ENCODE measurements at regions not wholly inside any gene's neighbourhood (a gene's known extent, or its start where the extent isn't known, plus 50 kb on each side); places are given as distances from the start of the nearest gene placed in this dataset.

DNA sequence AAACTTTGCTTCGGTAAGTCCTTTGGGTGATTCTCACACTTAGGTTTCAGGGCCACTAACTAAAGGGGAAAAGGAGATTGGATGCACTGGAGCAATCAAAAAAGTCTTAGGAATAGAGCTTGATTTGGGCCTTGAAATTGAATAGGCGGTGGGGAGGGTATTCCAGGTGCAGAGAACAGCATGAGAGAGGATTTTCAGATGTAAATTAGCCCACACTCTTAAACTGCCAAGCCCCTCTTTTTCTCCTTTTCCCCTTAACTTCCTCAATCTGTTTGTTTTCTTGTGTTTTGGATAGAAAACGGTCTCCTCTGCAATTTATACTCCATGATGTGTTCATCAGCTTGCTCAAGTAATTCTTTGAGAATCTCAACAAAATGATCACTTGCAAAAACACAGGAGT is 62.1 kb upstream of the RIPOR2 start:
- DNase-seq: no peak
- Histone ChIP-seq H3K27me3 (no peaks in the 10 kb centered on the region), H3K4me3 (no peak overlapping the region), H3K36me3 (ENCODE audit: low read depth, missing control alignments) (no peaks in the 10 kb centered on the region), H3K4me1 (no peaks in the 10 kb centered on the region), H3K27ac (no peak overlapping the region), H3K9me3 (no peaks in the 10 kb centered on the region)
- WGBS, 2 donors: 86 to 87% methylated on average over 3 of the region's 3 CpGs
- intact Hi-C loops (cut with DNase I; ENCODE audit: low total_unique reads): no loop called here
- TF ChIP-seq POLR2A (IDR thresholded peaks at IDR 0.05): no peak
- TF ChIP-seq, protein P1, sequence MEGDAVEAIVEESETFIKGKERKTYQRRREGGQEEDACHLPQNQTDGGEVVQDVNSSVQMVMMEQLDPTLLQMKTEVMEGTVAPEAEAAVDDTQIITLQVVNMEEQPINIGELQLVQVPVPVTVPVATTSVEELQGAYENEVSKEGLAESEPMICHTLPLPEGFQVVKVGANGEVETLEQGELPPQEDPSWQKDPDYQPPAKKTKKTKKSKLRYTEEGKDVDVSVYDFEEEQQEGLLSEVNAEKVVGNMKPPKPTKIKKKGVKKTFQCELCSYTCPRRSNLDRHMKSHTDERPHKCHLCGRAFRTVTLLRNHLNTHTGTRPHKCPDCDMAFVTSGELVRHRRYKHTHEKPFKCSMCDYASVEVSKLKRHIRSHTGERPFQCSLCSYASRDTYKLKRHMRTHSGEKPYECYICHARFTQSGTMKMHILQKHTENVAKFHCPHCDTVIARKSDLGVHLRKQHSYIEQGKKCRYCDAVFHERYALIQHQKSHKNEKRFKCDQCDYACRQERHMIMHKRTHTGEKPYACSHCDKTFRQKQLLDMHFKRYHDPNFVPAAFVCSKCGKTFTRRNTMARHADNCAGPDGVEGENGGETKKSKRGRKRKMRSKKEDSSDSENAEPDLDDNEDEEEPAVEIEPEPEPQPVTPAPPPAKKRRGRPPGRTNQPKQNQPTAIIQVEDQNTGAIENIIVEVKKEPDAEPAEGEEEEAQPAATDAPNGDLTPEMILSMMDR (IDR thresholded peaks at IDR 0.05): no peak

DNA sequence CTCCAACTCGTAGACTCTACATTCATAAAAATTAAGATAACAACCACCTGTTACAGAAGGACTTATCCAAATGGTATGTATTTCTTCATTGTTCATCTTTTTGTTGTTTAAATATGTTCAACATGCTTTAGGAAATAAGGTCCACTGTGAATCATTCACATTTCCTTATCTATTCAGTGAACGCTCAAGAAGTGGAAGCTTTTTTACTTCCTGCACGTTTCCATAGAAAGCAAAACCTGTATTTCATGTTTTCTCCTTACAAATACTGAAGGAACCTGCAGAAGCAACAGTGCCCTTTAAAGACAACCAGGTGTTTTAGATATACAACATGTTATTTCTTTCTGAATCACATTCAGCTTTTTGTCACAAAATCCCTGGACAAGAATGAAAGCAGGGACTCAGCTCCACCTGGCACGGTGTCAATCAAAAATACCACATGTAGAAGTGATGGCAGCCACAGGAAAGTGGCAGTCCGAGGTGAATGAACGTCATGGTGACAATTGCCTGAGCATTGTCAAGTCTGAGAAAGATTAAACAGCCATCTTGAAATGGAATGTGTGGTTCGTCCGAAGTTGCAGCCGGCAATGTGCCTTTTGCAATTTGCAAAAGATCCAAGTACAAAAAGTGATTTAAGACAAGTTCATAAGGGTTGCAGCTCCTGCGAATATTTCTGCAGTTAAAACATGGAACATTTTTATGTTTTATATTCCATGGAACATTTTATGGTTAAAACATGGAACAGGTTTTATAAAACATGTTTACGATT is 66.7 kb upstream of the RIPOR2 start:
- no peak for TF ChIP-seq POLR2A (IDR thresholded peaks at IDR 0.05)
- TF ChIP-seq, protein P1 (IDR thresholded peaks at IDR 0.05): no peak
- WGBS, 2 donors: 58% methylated on average over 11 of the region's 11 CpGs
- Histone ChIP-seq H3K9me3 (no peaks in the 10 kb centered on the region), H3K4me1 (peaks cover 8% of the 10 kb centered on the region), H3K27ac (no peak overlapping the region), H3K27me3 (no peaks in the 10 kb centered on the region), H3K36me3 (ENCODE audit: low read depth, missing control alignments) (no peaks in the 10 kb centered on the region), H3K4me3 (no peak overlapping the region)
- intact Hi-C loops (cut with DNase I; ENCODE audit: low total_unique reads): no loop called here
- DNase-seq: no peak

DNA sequence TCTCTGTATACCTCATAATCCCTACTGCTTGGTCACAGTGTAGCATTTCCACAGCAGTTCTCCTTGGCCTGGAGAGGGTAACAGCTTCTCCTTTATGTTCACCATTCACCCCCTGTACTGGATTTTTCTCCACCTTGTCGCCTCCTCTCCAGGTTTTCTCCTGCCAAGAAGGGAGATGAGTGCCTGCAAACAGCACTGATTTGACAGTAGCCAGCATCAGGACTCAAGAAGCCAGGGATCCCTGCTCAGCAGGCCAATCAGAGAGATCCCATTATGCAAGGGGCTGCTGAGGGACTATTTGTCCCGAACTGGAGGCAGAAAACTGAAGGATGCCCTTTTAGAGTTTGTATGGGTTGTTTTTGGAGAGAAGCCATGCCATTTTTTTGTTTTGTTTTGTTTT is 68.6 kb upstream of the RIPOR2 start:
- no peak overlapping the region for H3K27ac ChIP-seq
- DNase-seq: no peak
- no peak overlapping the region for H3K4me3 ChIP-seq
- 56 to 74% methylated on average over 2 of the region's 2 CpGs for WGBS, 2 donors
- no peaks in the 10 kb centered on the region for H3K27me3 ChIP-seq
- peaks cover 8% of the 10 kb centered on the region for H3K4me1 ChIP-seq
- intact Hi-C loops (cut with DNase I; ENCODE audit: low total_unique reads): no loop called here
- TF ChIP-seq, protein P1 (IDR thresholded peaks at IDR 0.05): no peak
- no peaks in the 10 kb centered on the region for H3K36me3 ChIP-seq (ENCODE audit: low read depth, missing control alignments)
- no peaks in the 10 kb centered on the region for H3K9me3 ChIP-seq

DNA sequence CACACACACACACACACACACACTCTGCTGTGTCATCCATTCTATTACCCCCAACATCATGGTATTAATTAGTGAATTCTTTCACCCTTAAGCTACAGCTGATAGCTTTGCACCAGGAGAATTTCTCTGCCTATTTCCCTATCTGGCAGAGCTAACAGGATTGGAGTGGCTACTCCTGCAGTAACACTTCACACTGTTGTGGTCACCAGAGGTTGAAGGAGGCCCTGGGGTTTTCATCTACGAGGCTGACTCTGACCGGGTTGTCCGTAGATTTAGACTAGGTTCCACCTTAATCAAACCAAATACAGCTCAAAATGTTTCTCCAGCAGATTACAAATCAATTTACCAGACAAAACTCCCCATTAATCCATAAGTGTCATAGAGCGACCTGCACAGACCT is 69.2 kb upstream of the RIPOR2 start:
- H3K27ac ChIP-seq: no peak overlapping the region
- H3K9me3 ChIP-seq: no peaks in the 10 kb centered on the region
- 73 to 93% methylated on average over 4 of the region's 4 CpGs for WGBS, 2 donors
- no peaks in the 10 kb centered on the region for H3K36me3 ChIP-seq (ENCODE audit: low read depth, missing control alignments)
- DNase-seq: no peak
- peaks cover 8% of the 10 kb centered on the region for H3K4me1 ChIP-seq
- no peak for TF ChIP-seq POLR2A (IDR thresholded peaks at IDR 0.05)
- TF ChIP-seq, protein P1 (IDR thresholded peaks at IDR 0.05): no peak
- intact Hi-C loops (cut with DNase I; ENCODE audit: low total_unique reads): no loop called here
- H3K27me3 ChIP-seq: no peaks in the 10 kb centered on the region
- H3K4me3 ChIP-seq: no peak overlapping the region

DNA sequence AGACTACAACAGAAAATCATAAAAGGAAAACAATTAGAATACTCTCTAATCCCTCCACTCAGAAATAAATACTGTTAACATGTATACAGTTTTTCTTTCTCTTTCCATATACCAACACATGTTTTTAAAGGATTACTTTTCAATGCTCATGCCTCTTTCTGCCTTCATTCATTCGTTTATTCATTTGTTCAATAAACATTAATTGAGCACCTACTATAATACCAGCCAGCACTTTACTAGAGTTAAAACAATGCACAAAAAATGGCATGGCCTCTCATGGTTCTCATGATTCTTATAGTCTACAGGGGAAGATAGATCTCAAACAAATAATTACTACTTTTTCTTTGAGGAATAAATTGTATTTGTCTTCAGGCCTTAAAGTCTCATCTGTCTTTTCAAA is 70.3 kb upstream of the RIPOR2 start:
- TF ChIP-seq, protein P1 (IDR thresholded peaks at IDR 0.05): no peak
- TF ChIP-seq POLR2A (IDR thresholded peaks at IDR 0.05): no peak
- no peak overlapping the region for H3K4me3 ChIP-seq
- no peaks in the 10 kb centered on the region for H3K9me3 ChIP-seq
- intact Hi-C loops (cut with DNase I; ENCODE audit: low total_unique reads): no loop called here
- H3K27me3 ChIP-seq: no peaks in the 10 kb centered on the region
- no peak for DNase-seq
- H3K27ac ChIP-seq: peak overlapping the region in 1 of 2 donors; percentile 57
- 89 to 96% methylated on average over 1 of the region's 1 CpG for WGBS, 2 donors
- peaks cover 8% of the 10 kb centered on the region for H3K4me1 ChIP-seq
- no peaks in the 10 kb centered on the region for H3K36me3 ChIP-seq (ENCODE audit: low read depth, missing control alignments)
